Peyer's patch (tissue), 4 donors: ENCODE measurements at regions not wholly inside any gene's neighbourhood (a gene's known extent, or its start where the extent isn't known, plus 50 kb on each side); places are given as distances from the start of the nearest gene placed in this dataset.
"Not testable (repeated sequence)": the region's sequence is repeated elsewhere in the genome, so short reads cannot be mapped to it uniquely, and the experiment has no call there.

Source experiments
- DNase-seq, 3 donors: peaks; one replicate each; pipeline ENCODE4 v3.0.0-alpha.2; 2017 to 2019
- H3K27ac ChIP-seq, 4 donors: fragments of 200-600 bp; sonication (generic); one replicate each; pipeline ENCODE4 v1.5.1; 2016 to 2019
- H3K27me3 ChIP-seq, 2 donors: fragments of 200-600 bp; sonication (generic); one replicate each; pipeline ENCODE4 v1.5.1; 2019
- H3K36me3 ChIP-seq, 3 donors: fragments of 200-600 bp; sonication (generic); one replicate each; pipeline ENCODE4 v1.5.1; 2016 to 2019
- H3K4me1 ChIP-seq, 4 donors: fragments of 200-600 bp; sonication (generic); one replicate each; pipeline ENCODE4 v1.5.1; 2016 to 2019
- H3K4me3 ChIP-seq, 4 donors: fragments of 200-600 bp; sonication (generic); 1 replicate in 3 of 4; 2 replicates in 1 of 4; pipeline ENCODE4 v1.5.1; 2016 to 2019; ENCODE audit warnings: mild to moderate bottlenecking in 1 of 4
- H3K9me3 ChIP-seq, 4 donors: fragments of 200-600 bp; sonication (generic); one replicate each; pipeline ENCODE4 v1.5.1; 2016 to 2019; ENCODE audit warnings: mild to moderate bottlenecking in 1 of 4
- CTCF ChIP-seq, 6 experiments: fragments of 450-650 bp in 4 of 6; fragments of 200-600 bp in 2 of 6; sonication (generic) in 1 of 6; IDR thresholded peaks; one replicate each; pipeline ENCODE4 v1.5.1; 2017 to 2019; ENCODE audit warnings: antibody characterized with exemption in 6 of 6, mild to moderate bottlenecking in 3 of 6, moderate library complexity in 1 of 6
- POLR2A ChIP-seq, 2 donors: fragments of 450-650 bp; IDR thresholded peaks; one replicate each; pipeline ENCODE4 v1.5.1; 2017; ENCODE audit warnings: antibody characterized with exemption in 2 of 2, mild to moderate bottlenecking in 2 of 2, moderate library complexity in 2 of 2

- TF ChIP-seq POLR2A (IDR thresholded peaks at IDR 0.05): no peak
- no peak for TF ChIP-seq CTCF (IDR thresholded peaks at IDR 0.05)
- DNase-seq: no peak
- H3K27me3 ChIP-seq: no peaks in the 10 kb centered on the region
- no peaks in the 10 kb centered on the region for H3K9me3 ChIP-seq
- no peaks in the 10 kb centered on the region for H3K4me1 ChIP-seq
- no peak overlapping the region for H3K4me3 ChIP-seq
- no peak overlapping the region for H3K27ac ChIP-seq
- no peaks in the 10 kb centered on the region for H3K36me3 ChIP-seq
These were observed 186.7 kb upstream of the SSTR4 start for GRCh38 chr20:22848364-22848763.

GRCh38 chr20:22851679-22852346 lies 183.3 kb upstream of the SSTR4 start:
- TF ChIP-seq CTCF (IDR thresholded peaks at IDR 0.05): peak in 4 of 6 experiments; percentile 19 to 33 (median 31)
- DNase-seq: not testable (repeated sequence)

GRCh38 chr20:22861231-22861980 lies 173.7 kb upstream of the SSTR4 start:
- Histone ChIP-seq H3K4me3 (no peak overlapping the region), H3K27me3 (no peaks in the 10 kb centered on the region), H3K9me3 (no peaks in the 10 kb centered on the region), H3K4me1 (no peaks in the 10 kb centered on the region), H3K36me3 (no peaks in the 10 kb centered on the region), H3K27ac (no peak overlapping the region)
- DNase-seq: no peak
- TF ChIP-seq CTCF (IDR thresholded peaks at IDR 0.05) (no peak), POLR2A (IDR thresholded peaks at IDR 0.05) (no peak)

More at GRCh38 chr20:22851679-22852346, 183.3 kb upstream of the SSTR4 start:
- not testable (repeated sequence) for H3K4me3 ChIP-seq, H3K9me3 ChIP-seq, H3K36me3 ChIP-seq, H3K27me3 ChIP-seq, H3K27ac ChIP-seq, H3K4me1 ChIP-seq

GRCh38 chr20:22861990-22862389 lies 173.1 kb upstream of the SSTR4 start:
- Histone ChIP-seq H3K27me3 (no peaks in the 10 kb centered on the region), H3K9me3 (no peaks in the 10 kb centered on the region), H3K4me3 (no peak overlapping the region), H3K4me1 (no peaks in the 10 kb centered on the region), H3K27ac (no peak overlapping the region), H3K36me3 (no peaks in the 10 kb centered on the region)
- DNase-seq: no peak
- TF ChIP-seq CTCF (IDR thresholded peaks at IDR 0.05) (no peak), POLR2A (IDR thresholded peaks at IDR 0.05) (no peak)

GRCh38 chr20:22862671-22863230 lies 172.4 kb upstream of the SSTR4 start:
- no peak for TF ChIP-seq POLR2A (IDR thresholded peaks at IDR 0.05)
- TF ChIP-seq CTCF (IDR thresholded peaks at IDR 0.05): no peak
- DNase-seq: no peak
- no peaks in the 10 kb centered on the region for H3K36me3 ChIP-seq
- no peaks in the 10 kb centered on the region for H3K9me3 ChIP-seq
- H3K27me3 ChIP-seq: no peaks in the 10 kb centered on the region
- no peak overlapping the region for H3K27ac ChIP-seq
- no peaks in the 10 kb centered on the region for H3K4me1 ChIP-seq
- no peak overlapping the region for H3K4me3 ChIP-seq
